GM18507 (cell line): ENCODE measurements at regions not wholly inside any gene's neighbourhood (a gene's known extent, or its start where the extent isn't known, plus 50 kb on each side); places are given as distances from the start of the nearest gene placed in this dataset.

Experiments used
- DNase-seq: peaks from one replicate; pipeline ENCODE4 v3.0.0; 2011; ENCODE audit warnings: low read depth; ENCODE audit not compliant: insufficient read length; ENCODE audit errors: extremely low spot score
- FAIRE-seq: peaks from 2 replicates; lab custom pipeline; 2011; peaks lifted over from hg19 to GRCh38; lab: Jason Lieb, UNC

DNA sequence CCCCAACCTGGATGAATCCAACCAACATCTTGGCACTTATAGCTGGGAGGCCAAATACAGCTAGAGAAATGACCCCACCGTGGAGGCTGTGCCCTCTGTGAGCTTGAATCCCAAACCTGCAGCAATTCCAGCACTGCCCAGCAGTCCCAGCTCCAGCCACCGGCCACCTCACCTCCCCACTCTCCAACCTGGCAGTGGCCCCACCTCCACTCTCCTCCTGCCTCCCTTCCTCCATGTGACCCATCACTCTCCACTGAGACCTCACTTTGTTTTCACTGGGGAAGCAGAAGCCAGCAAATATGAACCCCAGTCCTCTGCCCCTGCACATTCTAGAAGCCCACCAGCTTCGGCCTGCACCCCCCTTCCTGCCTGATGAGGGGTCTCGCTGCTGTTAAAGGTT lies 79.7 kb upstream of the LINGO1 start:
- FAIRE-seq (no peak), DNase-seq (no peak)

DNA sequence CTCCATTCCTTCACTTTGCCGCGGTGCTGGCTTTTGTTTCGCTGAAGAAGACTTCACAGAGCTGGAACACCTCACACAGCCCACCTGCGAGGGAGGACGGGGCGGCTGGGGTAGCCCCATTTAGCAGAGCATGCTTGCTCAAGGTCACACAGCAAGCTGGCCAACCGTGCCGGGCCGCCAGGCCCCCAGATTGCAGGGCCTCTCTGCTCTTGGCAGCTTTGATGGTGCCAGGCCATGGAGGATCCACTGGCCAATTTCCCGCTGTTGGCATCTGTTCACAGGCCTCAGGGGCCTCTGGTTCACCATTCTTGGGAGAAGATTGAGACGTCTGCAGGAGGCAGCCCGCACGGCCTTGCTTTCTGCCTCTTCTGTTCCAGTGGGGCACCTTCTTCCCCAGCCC lies 77.9 kb upstream of the LINGO1 start:
- no peak for DNase-seq
- FAIRE-seq: no peak

DNA sequence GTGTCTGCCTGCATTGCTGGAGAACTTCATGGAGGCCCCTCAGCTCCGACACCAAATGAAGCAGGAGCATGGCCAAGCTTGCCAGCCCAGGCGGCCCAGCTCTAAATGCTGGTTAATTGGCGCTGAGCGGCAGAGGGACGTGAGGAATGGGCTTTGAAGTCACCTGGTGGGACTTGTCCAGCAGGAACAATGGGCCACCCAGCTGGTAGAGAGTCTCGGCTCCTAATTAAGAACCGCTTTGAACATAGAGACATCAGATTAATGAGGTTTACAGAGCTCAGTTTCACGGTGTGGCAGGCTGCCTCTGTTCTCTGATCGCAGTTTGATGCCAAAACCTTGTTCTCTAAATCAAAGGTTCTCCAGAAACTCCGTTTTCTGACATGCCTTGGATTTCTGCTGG lies 77.5 kb upstream of the LINGO1 start:
- no peak for DNase-seq
- no peak for FAIRE-seq

DNA sequence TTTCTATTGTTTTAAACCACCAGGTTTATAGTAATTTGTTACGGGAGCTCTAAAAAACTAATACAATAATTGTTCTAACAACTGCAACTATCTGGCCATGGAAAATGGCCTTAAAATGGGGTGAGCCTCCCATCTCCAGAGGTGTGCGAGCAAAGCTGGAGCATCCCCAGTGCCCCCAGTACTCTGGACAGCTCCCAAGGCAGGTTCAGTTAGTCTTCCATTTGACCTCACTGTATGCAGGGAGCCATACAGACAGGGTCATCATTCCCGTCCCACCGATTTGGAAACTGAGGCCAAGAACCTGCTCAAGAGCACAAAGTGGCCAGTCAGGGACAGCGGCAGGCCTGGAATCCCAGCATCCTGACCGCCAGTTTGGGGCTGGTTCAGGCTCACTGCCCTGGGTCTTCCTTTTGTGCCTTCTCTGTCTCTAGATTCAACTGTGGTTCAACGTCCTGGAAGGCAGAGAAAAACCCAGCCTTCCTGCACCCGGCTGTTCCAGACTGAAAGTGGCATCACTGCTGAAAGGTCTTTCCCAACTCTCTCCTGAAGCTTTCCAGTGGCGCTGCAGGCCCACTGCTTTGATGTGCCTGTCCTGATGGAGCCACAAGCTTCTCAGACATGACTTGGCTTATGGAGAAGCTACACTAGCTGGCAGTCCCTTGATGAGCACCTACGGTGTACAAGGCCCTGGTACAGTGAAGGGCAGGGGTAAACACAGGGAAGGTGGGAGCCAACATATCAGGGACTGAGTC lies 76.6 kb upstream of the LINGO1 start:
- FAIRE-seq (no peak), DNase-seq (no peak)

DNA sequence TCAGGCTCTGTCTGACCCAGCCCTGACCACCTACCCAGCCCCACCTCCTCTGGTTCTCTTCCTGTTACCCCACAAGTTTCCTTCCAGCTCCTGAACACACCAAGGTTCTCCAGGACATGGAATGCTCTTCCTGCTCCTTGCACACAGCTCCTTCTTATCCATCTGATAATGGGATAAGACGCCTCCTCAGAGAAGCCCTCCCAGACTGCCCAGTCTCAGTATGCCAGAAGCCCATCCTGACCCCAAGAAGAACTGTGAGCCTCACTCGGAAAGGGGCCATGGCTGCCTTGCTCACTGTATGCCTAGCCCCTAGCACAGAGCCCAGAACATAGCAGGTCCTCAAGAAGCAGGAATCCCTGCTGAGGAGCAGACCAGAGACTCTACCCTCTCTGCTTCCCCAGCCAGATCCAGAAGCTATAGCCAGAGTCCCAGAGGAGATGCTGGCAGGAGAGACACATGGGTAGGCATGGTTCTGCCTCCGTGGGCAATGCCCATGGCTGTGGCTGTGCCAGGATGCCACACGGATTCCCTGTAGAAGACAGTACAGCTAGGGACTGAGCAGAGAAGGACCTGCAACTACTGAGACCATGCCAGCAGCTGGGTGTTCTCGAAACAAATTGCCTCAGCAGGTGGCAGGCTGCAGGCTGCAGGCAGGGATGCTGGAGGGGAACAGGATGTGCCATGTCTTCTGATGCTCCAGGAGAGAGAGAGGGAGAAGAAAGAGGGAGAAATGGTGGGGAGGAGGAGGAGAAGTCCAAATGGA lies 74.0 kb upstream of the LINGO1 start:
- FAIRE-seq (no peak), DNase-seq (no peak)

DNA sequence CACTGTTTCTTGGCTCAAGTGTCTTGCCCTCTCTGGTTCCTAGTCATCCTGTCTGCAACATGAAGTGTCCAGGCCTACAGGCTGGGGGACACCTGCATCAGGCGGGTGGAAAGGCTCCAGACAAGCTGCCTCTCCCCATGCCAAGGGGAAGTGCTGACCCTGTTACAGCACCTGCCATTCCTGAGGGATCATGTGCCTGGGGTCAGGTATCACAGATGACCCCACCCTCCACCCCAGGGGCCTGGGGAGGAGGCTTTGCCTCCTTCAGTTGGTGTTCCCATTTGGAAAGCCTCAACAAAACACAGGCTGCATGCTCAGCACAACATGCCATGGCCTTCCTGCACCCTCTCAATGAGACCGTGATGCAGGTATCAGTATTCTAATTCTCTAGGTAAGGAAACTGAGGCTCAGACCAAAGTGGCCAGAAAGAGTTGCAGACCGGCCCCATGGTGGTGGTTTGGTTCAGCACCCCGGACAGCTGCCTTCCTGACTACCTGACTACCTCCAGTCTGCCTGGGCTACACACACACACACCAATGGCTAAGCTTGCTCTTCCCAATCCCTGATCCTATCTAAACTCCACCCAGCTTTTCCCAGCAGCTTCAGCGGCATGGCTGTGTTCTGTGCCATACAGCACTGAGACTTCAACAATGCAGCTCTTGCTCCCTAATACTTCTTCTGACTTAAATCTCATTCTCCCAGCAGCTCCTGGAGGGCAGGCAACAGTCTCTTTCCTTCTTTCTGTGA lies 69.7 kb upstream of the LINGO1 start:
- no peak for DNase-seq
- no peak for FAIRE-seq

DNA sequence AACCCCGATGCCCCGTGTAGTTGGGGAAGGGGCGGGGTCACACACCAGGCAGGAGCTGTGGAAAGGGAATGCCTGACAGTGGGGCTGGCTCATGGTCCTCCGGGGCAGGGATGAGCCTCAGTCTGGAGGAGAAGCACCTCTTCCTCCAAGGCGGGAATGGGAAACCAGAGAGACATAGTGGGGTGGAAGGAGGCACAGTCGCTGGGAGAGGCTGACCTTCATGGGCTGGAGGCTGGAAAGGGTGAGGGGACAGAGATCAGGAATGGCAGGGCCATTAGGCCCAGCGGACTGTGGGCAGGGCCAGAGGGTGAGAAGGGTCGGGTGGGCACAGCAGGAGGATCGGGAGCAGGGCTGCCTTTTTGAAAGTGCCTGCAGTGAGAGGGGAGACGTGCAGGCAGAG lies 65.8 kb upstream of the LINGO1 start:
- no peak for FAIRE-seq

DNA sequence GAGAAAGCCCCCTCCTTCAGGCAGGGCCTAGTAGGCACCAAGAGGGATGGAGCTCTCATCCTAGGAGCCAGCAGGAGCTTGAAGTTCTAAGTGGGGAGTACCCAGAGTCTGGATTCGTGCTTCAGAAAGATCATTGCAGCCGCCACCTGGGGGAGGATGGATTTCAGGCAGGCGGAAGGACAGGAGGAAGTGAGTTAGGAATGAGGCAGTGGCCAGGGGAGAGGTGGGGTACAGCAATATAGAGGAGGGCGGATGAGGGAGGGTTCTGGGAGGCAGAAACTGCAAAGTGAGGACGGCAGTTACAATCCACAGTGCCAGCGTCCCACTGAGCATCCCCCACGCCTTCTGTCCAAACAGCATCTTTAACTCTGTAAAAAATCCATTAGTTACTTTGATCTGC lies 65.2 kb upstream of the LINGO1 start:
- DNase-seq (no peak), FAIRE-seq (no peak)

More for the DNA sequence above, 65.8 kb upstream of the LINGO1 start:
- DNase-seq: no peak

DNA sequence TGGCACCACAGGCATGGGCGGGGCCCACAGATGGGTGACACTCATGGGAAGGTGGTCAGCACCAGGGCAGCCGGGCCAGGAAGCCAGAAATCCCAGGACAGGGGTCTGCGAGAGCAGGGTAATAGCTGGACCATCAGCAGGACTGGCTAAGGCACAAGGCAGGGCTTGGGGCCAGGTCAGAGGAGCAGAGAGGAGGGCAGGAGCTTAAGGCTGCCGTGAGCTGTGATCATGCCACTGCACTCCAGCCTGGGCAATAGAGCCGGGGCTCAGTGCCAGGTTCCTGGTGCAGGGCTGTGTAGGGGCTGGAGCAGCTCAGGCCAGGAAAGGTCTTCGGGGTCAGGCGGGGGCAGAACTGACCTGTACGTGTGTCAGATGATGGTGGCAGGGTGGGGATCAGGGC lies 64.2 kb upstream of the LINGO1 start:
- no peak for FAIRE-seq
- DNase-seq: no peak

DNA sequence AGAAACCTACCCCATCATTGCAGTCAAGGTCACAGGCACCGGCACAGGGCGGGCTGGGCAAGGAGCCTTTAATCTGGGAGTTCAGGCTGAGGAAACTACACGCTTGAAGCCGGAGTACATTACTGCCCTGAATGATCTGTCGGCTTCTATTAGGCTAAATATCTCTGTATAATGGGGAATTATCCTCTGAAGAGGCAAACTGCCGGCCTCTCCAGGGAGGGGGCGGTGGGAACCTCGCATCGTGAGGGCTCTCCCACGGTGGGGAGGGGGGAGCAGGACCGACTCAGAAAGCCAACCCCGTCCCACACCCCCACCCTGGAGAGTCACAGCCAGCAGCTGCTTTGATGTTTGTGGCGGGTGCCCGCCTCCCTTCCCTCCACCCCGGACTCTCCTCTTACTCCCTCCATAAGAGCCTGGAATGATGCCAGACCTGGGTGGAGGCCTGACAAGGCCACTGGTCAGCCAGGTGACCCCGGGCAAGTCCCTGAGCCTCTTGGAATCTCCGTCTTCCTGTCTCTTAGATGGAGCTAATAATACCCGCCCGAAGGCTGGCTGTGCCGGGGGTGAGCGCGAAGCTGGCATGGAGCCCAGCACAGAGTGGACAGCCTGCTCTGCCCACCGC lies 63.4 kb upstream of the LINGO1 start:
- no peak for FAIRE-seq
- DNase-seq: no peak

DNA sequence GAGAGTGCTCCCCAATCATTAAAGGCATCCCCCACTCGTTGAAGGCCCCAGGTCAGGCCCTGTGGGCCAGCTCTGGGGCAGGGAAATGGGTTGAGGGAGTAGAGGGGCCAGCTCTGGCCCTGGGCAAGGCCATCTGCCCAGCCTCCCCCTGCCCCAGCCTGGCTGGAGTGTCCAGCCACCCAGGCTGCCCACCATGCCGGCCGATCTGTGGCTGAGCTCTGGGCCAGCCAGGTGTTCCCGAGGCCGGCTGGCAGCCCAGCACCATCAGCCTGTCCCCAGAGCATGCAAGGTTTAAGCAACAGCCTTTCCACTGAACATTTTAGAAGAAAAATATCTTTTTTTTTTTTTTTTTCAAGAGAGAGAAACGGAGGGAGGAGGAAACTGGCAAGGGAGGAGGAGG lies 62.8 kb upstream of the LINGO1 start:
- FAIRE-seq (no peak), DNase-seq (no peak)

DNA sequence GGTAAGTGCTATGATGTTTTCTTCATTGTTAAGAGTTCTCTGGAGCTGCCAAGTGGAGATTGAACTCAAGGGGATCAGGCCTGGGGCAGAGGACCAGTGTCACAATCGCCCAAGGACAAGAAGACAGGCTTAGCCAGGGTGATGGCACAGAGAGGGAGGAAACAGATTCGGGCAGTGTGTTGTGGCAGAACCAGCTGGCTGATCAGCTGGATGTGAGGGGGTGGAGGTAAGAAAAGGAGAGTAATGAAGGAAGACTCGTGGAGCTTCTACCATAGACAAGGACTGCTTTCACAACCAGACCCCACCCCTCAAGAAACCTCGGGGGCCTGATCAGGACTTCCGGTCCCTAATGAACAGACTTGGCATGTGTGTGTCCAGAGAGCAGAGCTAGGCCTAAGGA lies 60.9 kb upstream of the LINGO1 start:
- no peak for FAIRE-seq
- DNase-seq: no peak

DNA sequence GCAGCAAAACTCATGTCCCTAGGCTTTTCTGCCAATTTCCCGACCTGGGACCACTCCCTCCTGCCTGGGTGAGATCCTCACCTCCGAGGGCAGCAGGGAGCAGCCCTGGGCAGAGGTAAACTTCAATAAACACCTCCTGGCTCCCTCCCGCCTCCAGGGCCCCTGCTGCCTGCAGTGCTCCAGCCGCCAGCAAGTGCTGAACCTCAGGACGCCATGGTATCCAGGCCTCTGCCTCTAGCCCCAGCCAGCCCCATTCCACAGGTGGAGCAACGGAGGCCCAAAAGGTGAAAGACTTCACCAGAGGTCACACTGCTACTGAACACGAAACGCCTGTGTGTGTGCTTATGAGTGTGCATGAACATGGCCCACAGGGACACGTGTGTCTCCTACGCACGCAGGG lies 59.9 kb upstream of the LINGO1 start:
- FAIRE-seq (no peak), DNase-seq (no peak)

DNA sequence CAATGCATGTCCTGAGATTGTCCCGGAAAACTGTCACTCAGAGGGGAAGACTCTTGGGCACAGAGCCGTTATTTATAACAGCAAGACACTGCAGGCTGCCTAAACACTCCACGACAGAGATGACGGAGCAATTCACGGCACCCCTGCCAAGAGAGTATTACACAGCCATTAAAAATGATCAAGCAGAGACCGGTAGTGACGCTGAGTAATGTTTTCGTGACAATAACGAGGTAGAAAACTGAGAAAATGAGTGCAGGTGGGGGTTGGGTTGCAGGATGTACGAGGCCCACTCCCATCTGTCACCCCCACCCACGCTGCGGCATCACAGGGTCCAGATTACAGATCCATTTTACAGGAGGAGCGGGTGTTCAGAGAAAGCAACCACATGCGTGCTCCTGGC lies 58.9 kb upstream of the LINGO1 start:
- no peak for FAIRE-seq
- no peak for DNase-seq

DNA sequence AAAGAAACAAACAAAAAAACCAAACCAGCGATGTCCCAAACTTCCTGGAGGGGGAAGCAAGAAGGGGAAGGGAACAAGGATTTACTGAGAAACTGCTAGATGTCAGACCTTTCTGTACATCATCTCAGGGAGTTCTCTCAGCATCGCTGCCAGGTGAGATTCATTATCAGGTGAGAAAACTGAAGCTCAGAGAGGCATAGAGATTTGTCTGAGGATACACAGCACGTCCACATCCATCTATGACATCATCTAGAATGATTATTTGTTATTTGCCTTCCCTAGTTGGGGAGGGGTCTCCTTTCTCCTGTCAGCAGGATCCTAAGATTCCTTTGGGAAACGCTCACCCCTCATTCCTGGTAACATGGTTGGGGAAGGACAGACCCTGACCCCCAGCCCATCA lies 57.1 kb upstream of the LINGO1 start:
- DNase-seq (no peak), FAIRE-seq (no peak)

DNA sequence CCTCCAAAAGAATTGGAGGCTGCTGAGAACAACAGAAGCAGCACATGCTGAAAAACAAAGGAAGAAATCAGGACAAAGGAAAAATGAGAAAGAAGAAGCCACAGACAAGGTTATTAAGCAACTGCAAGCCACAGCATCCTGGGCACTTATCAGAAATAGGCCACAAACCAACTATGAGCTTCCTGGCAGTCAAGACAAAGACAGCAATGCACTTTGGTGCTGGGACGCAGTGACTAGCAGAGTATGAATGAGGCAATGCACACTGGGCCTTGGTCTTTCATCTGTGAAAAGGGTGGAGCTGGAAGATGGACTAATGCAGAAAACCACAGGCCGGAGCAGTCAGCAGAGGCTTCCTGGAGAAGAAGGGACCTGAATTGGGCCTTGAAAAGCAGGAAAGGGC lies 56.0 kb upstream of the LINGO1 start:
- no peak for DNase-seq
- no peak for FAIRE-seq

DNA sequence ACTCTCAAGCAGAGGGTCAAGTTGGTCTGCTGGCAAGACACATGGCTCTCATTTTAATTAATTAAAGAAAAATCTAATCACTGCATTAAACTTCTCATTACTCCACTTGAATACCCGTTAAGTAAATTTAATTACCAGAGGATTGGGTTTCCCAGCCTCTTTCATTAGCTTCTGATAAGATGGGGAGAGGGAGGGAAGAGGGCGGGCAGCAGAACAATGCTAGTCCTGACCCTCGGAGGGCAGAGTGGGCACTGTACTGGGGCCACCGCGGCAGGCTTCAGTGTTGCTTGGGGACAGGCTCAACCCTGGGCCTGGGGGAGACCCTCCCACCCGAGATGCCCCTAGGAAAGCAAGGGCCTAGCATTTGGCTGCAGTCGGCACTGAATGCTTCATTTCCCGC lies 55.6 kb upstream of the LINGO1 start:
- FAIRE-seq (no peak), DNase-seq (no peak)

DNA sequence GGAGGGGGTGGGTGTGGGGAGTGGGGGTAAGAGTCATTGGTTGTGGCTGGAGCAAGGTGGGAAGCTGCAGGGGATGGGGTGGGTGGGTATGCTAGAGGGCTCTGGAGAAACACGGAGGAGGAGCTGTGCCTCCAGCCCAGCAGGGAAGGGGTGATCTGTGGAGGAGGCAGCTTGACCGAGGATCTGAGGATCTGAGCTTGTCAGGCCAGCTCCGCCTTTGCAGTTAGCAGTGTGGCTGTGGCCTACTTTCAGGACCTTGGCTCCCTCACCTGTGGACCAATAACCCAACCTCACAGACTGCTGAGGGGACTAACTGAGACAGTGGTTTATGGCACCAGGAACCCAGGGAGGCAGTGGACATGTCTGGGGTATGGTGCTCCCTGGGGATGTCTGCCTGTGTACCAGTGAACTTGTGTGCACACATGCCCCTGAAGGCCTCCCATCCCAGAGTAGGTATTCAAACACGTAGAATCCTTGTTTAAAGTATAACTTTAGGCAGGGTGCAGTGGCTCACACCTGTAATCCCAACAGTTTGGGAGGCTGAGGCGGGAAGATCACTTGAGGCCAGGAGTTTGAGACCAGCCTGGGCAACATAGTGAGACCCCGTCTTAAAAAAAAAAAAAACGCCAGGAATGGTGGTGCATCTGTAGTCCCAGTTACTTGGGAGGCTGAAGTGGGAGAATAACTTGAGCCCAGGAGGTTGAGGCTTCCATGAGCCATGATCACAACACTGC lies 52.5 kb upstream of the LINGO1 start:
- DNase-seq: no peak
- no peak for FAIRE-seq

DNA sequence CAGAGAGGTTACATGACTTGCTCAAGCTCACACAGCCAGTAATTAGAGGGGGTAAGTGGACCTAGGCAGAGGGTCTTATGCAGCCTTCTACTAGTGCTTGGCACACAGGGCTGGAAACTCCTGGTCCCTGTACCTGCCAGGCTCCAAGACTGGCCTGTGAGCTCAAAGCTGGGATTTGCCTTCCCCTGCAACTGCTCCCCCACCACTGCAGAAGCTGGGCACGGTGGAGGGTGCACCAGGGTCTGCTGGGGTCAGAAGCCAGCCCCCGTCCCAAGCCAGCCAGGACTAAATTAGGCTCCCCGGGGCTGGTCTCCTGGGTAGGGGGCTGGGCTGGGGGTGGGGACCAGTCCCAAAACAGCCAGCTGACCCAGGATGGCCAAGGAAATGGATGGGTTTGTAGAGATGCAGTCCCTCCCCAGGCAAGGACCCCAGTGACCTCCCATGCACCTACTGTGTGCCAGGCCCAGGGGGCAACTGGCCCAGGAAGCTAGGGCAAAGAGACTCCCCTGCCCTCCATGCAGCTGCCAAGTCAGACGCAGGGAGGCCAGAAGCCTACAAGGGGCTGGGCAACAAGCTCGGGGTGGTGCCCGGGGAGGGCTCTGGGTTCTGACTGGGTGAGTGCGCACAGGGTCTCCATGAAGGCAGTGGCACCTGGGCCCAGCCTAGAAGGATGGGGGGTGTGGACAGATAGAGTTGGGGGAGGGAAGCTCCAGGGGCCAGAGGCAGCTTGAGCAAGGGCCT lies 51.8 kb upstream of the LINGO1 start:
- FAIRE-seq (no peak), DNase-seq (no peak)
